Heart right ventricle (tissue), 16 donors: ENCODE measurements at regions not wholly inside any gene's neighbourhood (a gene's known extent, or its start where the extent isn't known, plus 50 kb on each side); places are given as distances from the start of the nearest gene placed in this dataset.

Source experiments
- ATAC-seq, 8 donors: fragments of 200-7000 bp; cut with Tn5 transposase; one replicate each; pipeline ENCODE4 v1.9.1; 2020; ENCODE audit warnings: mild to moderate bottlenecking in 8 of 8, moderate library complexity in 8 of 8, moderate number of reproducible peaks in 1 of 8
- DNase-seq, 2 donors: peaks; one replicate each; pipeline ENCODE4 v3.0.0-alpha.2; 2020
- H3K27ac ChIP-seq, 10 donors: fragments of 200-600 bp; sonication (generic) in 2 of 10; one replicate each; pipeline versions ENCODE4 v1.5.0 to v1.8.0; 2020 to 2022; ENCODE audit warnings: mild to moderate bottlenecking in 3 of 10
- H3K27me3 ChIP-seq, 7 donors: fragments of 200-600 bp; one replicate each; pipeline ENCODE4 v1.8.0; 2021 to 2022; ENCODE audit warnings: mild to moderate bottlenecking in 2 of 7
- H3K36me3 ChIP-seq, 9 donors: fragments of 200-600 bp; sonication (generic) in 1 of 9; one replicate each; pipeline versions ENCODE4 v1.5.0 to v1.8.0; 2020 to 2022; ENCODE audit warnings: mild to moderate bottlenecking in 2 of 9
- H3K4me1 ChIP-seq, 9 donors: fragments of 200-600 bp; sonication (generic) in 1 of 9; one replicate each; pipeline versions ENCODE4 v1.5.0 to v1.8.0; 2020 to 2022; ENCODE audit warnings: mild to moderate bottlenecking in 4 of 9
- H3K4me3 ChIP-seq, 10 donors: fragments of 200-600 bp; sonication (generic) in 2 of 10; one replicate each; pipeline versions ENCODE4 v1.5.0 to v1.8.0; 2020 to 2022; ENCODE audit warnings: mild to moderate bottlenecking in 7 of 10, moderate library complexity in 2 of 10
- H3K9me3 ChIP-seq, 11 donors: fragments of 200-600 bp in 10 of 11; sonication (generic) in 2 of 11; one replicate each; pipeline versions ENCODE4 v1.5.0 to v1.8.0; 2013 to 2022; ENCODE audit warnings: mild to moderate bottlenecking in 2 of 11, control low read depth in 1 of 11, moderate library complexity in 1 of 11
- CTCF ChIP-seq, 9 donors: fragments of 200-600 bp; sonication (generic) in 2 of 9; IDR thresholded peaks; one replicate each; pipeline versions ENCODE4 v1.5.0 to v1.8.0; 2021 to 2022; ENCODE audit warnings: antibody characterized with exemption in 9 of 9, mild to moderate bottlenecking in 5 of 9, moderate library complexity in 1 of 9
- WGBS, 2 donors: extraction: QIAGEN DNeasy Blood & Tissue Kit; methylation state at CpG; one replicate each; pipeline ENCODE4 v1.1.7; 2013; ENCODE audit warnings: inconsistent platforms in 1 of 2; 5-methylcytosine and 5-hydroxymethylcytosine counted together
- intact Hi-C, 10 donors: fragments of 100-400 bp; cut with DNase I; formaldehyde crosslinking; loops; one replicate each; pipeline versions ENCODE4 v1.11.1 to v1.14.2; 2022
- donor health status: Arrhythmogenic right ventricular cardiomyopathy.
- donor health status: ischemic (EF 13 %, LVEDD 7.1; RV severe dilation, severe dysfunction).
- donor health status: healthy with polysubstance abuse.
- donor health status: DM: no; HTN: yes; CAD: no.
- donor health status: DM: no; HTN: no; CAD: no.
- donor health status: ischemic (EF 25% LVEDD 6.9; RV normal size, moderate dysfunction).
- donor health status: ischemic (EF 25% LVEDD 5.7; RV mildly dilated, moderate dysfunction).
- donor health status: healthy.
- donor health status: DM: yes; HTN: yes; CAD: no.
- donor health status: Ischemic cardiomyopathy.
- donor health status: ischemic (EF 35%, LVEDD 5.7; RV mildly dilated, moderate dysfunction).
- donor health status: nonischemic (EF 11% LVEDD 7.7; RV severe dilation, severe dysfunction).
- donor health status: DM: yes; HTN: yes; CAD: no.
- donor health status: PGD.
- donor health status: ischemic (EF 29% LVEDD 5.4; RV normal size, mild dysfunction).
- donor health status: nonischemic (EF 23%, LVEDD 6.1; RV moderate dilation, normal function).

- WGBS, 2 donors, result 78 to 83% methylated on average over 4 of the region's 4 CpGs
- H3K36me3 ChIP-seq, result no peaks in the 10 kb centered on the region
- DNase-seq, result no peak
- H3K4me1 ChIP-seq, result peaks cover 0 to 13% (median 11%) of the 10 kb centered on the region in 9 donors
- no peak for ATAC-seq
- no peaks in the 10 kb centered on the region for H3K27me3 ChIP-seq
- no peak for TF ChIP-seq CTCF (IDR thresholded peaks at IDR 0.05)
- H3K27ac ChIP-seq, result no peak overlapping the region
- H3K9me3 ChIP-seq, result no peaks in the 10 kb centered on the region
- no peak overlapping the region for H3K4me3 ChIP-seq
- intact Hi-C loops, result no loop called here
Measured at GRCh38 chr4:174427571-174428140, 94.6 kb downstream of the HPGD start.

- no peak for DNase-seq
- H3K36me3 ChIP-seq, result no peaks in the 10 kb centered on the region
- intact Hi-C loops, result no loop called here
- 83 to 98% methylated on average over 1 of the region's 1 CpG for WGBS, 2 donors
- no peak for ATAC-seq
- no peak for TF ChIP-seq CTCF (IDR thresholded peaks at IDR 0.05)
- H3K4me1 ChIP-seq, result peaks cover 0 to 16% (median 11%) of the 10 kb centered on the region in 9 donors
- no peak overlapping the region for H3K27ac ChIP-seq
- H3K9me3 ChIP-seq, result no peaks in the 10 kb centered on the region
- no peaks in the 10 kb centered on the region for H3K27me3 ChIP-seq
- no peak overlapping the region for H3K4me3 ChIP-seq
Measured at GRCh38 chr4:174425669-174426068, 96.6 kb downstream of the HPGD start.

- DNase-seq (peak in 1 of 2 donors; percentile 44), ATAC-seq (peak in 2 of 8 donors; percentile 37 to 85)
- TF ChIP-seq CTCF (IDR thresholded peaks at IDR 0.05), result no peak
- intact Hi-C loops, result no loop called here
- Histone ChIP-seq H3K27ac (no peak overlapping the region), H3K36me3 (no peaks in the 10 kb centered on the region), H3K4me3 (no peak overlapping the region), H3K9me3 (no peaks in the 10 kb centered on the region), H3K4me1 (peaks cover 0 to 25% (median 11%) of the 10 kb centered on the region in 9 donors), H3K27me3 (no peaks in the 10 kb centered on the region)
- WGBS, 2 donors, result 17 to 30% methylated on average over 6 of the region's 6 CpGs
Measured at GRCh38 chr4:174423257-174423944, 98.9 kb downstream of the HPGD start.

- intact Hi-C loops, result no loop called here
- DNase-seq (no peak), ATAC-seq (no peak)
- Histone ChIP-seq H3K4me3 (no peak overlapping the region), H3K27ac (no peak overlapping the region), H3K9me3 (no peaks in the 10 kb centered on the region), H3K36me3 (no peaks in the 10 kb centered on the region), H3K27me3 (no peaks in the 10 kb centered on the region), H3K4me1 (peaks cover 0 to 25% (median 11%) of the 10 kb centered on the region in 9 donors)
- no peak for TF ChIP-seq CTCF (IDR thresholded peaks at IDR 0.05)
Measured at GRCh38 chr4:174422893-174423256, 99.4 kb downstream of the HPGD start.
